Spleen (tissue), 11 donors: ENCODE measurements at regions not wholly inside any gene's neighbourhood (a gene's known extent, or its start where the extent isn't known, plus 50 kb on each side); places are given as distances from the start of the nearest gene placed in this dataset.
A peak's percentile ranks its signal among the peaks of the same experiment; 100 is the strongest.

ENCODE experiments used
- DNase-seq: peaks from one replicate; pipeline ENCODE4 v3.0.0-alpha.2; 2020
- H3K27ac ChIP-seq, 8 donors: fragments of 200-600 bp; sonication (generic) in 7 of 8; 1 replicate in 4 of 8; 2 replicates in 4 of 8; pipeline versions ENCODE4 v1.5.0 to v1.8.0; 2016 to 2021; ENCODE audit warnings: inconsistent platforms in 4 of 8, mild to moderate bottlenecking in 4 of 8, moderate library complexity in 1 of 8
- H3K27me3 ChIP-seq, 7 donors: fragments of 200-600 bp; sonication (generic) in 6 of 7; replicated peaks in 1 of 7; 1 replicate in 4 of 7; 2 replicates in 3 of 7; pipeline versions ENCODE4 v1.5.0 to v1.8.0; 2016 to 2021; ENCODE audit warnings: inconsistent platforms in 3 of 7, mild to moderate bottlenecking in 1 of 7
- H3K36me3 ChIP-seq, 6 donors: fragments of 200-600 bp; sonication (generic) in 5 of 6; 1 replicate in 4 of 6; 2 replicates in 2 of 6; pipeline versions ENCODE4 v1.5.0 to v1.8.0; 2016 to 2021; ENCODE audit warnings: inconsistent platforms in 2 of 6
- H3K4me1 ChIP-seq, 6 donors: fragments of 200-600 bp; sonication (generic) in 5 of 6; 1 replicate in 3 of 6; 2 replicates in 3 of 6; pipeline versions ENCODE4 v1.5.0 to v1.8.0; 2016 to 2021; ENCODE audit warnings: inconsistent platforms in 3 of 6
- H3K4me3 ChIP-seq, 8 donors: fragments of 200-600 bp; sonication (generic) in 7 of 8; 1 replicate in 4 of 8; 2 replicates in 4 of 8; pipeline versions ENCODE4 v1.5.0 to v1.8.0; 2016 to 2021; ENCODE audit warnings: inconsistent platforms in 4 of 8, mild to moderate bottlenecking in 4 of 8, moderate library complexity in 2 of 8
- H3K9me3 ChIP-seq, 8 donors: fragments of 200-600 bp; sonication (generic) in 7 of 8; 1 replicate in 4 of 8; 2 replicates in 4 of 8; pipeline versions ENCODE4 v1.5.0 to v1.8.0; 2016 to 2021; ENCODE audit warnings: inconsistent platforms in 4 of 8
- CTCF ChIP-seq, 11 experiments: fragments of 200-600 bp in 7 of 11; fragments of 450-650 bp in 4 of 11; sonication (generic) in 4 of 11; IDR thresholded peaks in 8 of 11; conservative IDR thresholded peaks in 3 of 11; 1 replicate in 7 of 11; 2 replicates in 4 of 11; pipeline versions ENCODE4 v1.4.0 to v1.8.0; 2016 to 2021; ENCODE audit warnings: antibody characterized with exemption in 11 of 11, inconsistent platforms in 4 of 11, mild to moderate bottlenecking in 1 of 11
- POLR2A ChIP-seq, 3 donors: fragments of 450-650 bp; IDR thresholded peaks; one replicate each; pipeline ENCODE4 v1.5.1; 2017; ENCODE audit warnings: antibody characterized with exemption in 3 of 3, mild to moderate bottlenecking in 1 of 3
- POLR2AphosphoS5 ChIP-seq, 3 donors: sonication (generic); formaldehyde crosslinking; IDR thresholded peaks; one replicate each; pipeline ENCODE4 v1.5.1; 2017; ENCODE audit warnings: antibody characterized with exemption in 3 of 3
- WGBS, 5 donors: extraction: QIAGEN DNeasy Blood & Tissue Kit in 3 of 5; methylation state at CpG; one replicate each; pipeline versions ENCODE4 v1.1.5 to v1.1.7; 2013 to 2018; 5-methylcytosine and 5-hydroxymethylcytosine counted together
- intact Hi-C: fragments of 100-400 bp; cut with DNase I; formaldehyde crosslinking; loops from one replicate; pipeline ENCODE4 v1.15.0; 2023; ENCODE audit warnings: low total_unique reads
- donor health status: healthy with polysubstance abuse.
- donor health status: DM: no; HTN: no; CAD: no; lungs with moderate emphysema.
- donor health status: DM: no; HTN: no; CAD: no.
- donor health status: Bipolar disorder and iron deficiency.
- donor health status: healthy.
- donor health status: DM: no; HTN: no; CAD: no.
- donor health status: DM: yes; HTN: yes; CAD: no.

GRCh38 chr1:13889495-13889894, 189.5 kb downstream of the PRDM2 start:
- no peak for DNase-seq
- 43 to 60% (median 53%) methylated on average over 3 of the region's 3 CpGs for WGBS, 5 donors
- TF ChIP-seq CTCF (IDR thresholded peaks at IDR 0.05 in 8 of 11, conservative IDR thresholded peaks at IDR 0.05 in 3 of 11) = no peak
- no peak for TF ChIP-seq POLR2AphosphoS5 (IDR thresholded peaks at IDR 0.05)
- no peak for TF ChIP-seq POLR2A (IDR thresholded peaks at IDR 0.05)
- Histone ChIP-seq H3K36me3 (no peaks in the 10 kb centered on the region), H3K4me3 (no peak overlapping the region), H3K27me3 (peaks cover 0 to 100% (median 68%) of the 10 kb centered on the region in 7 donors), H3K9me3 (peaks cover 0 to 21% (median 12%) of the 10 kb centered on the region in 8 donors), H3K4me1 (peaks cover 0 to 14% (median 5%) of the 10 kb centered on the region in 6 donors), H3K27ac (no peak overlapping the region)
- intact Hi-C loops = no loop called here

GRCh38 chr1:13890766-13891165, 190.8 kb downstream of the PRDM2 start:
- 86 to 96% (median 93%) methylated on average over 2 of the region's 2 CpGs for WGBS, 5 donors

GRCh38 chr1:13892198-13892597, 192.2 kb downstream of the PRDM2 start:
- Histone ChIP-seq H3K4me3 (peak overlapping the region in 1 of 8 donors; percentile 25), H3K36me3 (no peaks in the 10 kb centered on the region), H3K27me3 (peaks cover 0 to 100% (median 71%) of the 10 kb centered on the region in 7 donors), H3K27ac (no peak overlapping the region), H3K4me1 (peaks cover 0 to 14% (median 5%) of the 10 kb centered on the region in 6 donors), H3K9me3 (peaks cover 0 to 14% (median 5%) of the 10 kb centered on the region in 8 donors)
- WGBS, 5 donors = 11 to 20% (median 14%) methylated on average over 7 of the region's 7 CpGs
- intact Hi-C loops = no loop called here
- TF ChIP-seq CTCF (IDR thresholded peaks at IDR 0.05 in 8 of 11, conservative IDR thresholded peaks at IDR 0.05 in 3 of 11) (no peak), POLR2AphosphoS5 (IDR thresholded peaks at IDR 0.05) (no peak), POLR2A (IDR thresholded peaks at IDR 0.05) (no peak)
- no peak for DNase-seq

More at GRCh38 chr1:13890766-13891165, 190.8 kb downstream of the PRDM2 start:
- Histone ChIP-seq H3K27ac (no peak overlapping the region), H3K36me3 (no peaks in the 10 kb centered on the region), H3K4me1 (peaks cover 0 to 14% (median 5%) of the 10 kb centered on the region in 6 donors), H3K27me3 (peaks cover 0 to 100% (median 78%) of the 10 kb centered on the region in 7 donors), H3K9me3 (peaks cover 0 to 21% (median 12%) of the 10 kb centered on the region in 8 donors), H3K4me3 (no peak overlapping the region)
- TF ChIP-seq POLR2A (IDR thresholded peaks at IDR 0.05) = no peak
- no peak for TF ChIP-seq POLR2AphosphoS5 (IDR thresholded peaks at IDR 0.05)
- TF ChIP-seq CTCF (IDR thresholded peaks at IDR 0.05 in 8 of 11, conservative IDR thresholded peaks at IDR 0.05 in 3 of 11) = no peak
- DNase-seq = no peak
- intact Hi-C loops = no loop called here

- Histone ChIP-seq H3K4me1 (peaks cover 0 to 14% (median 5%) of the 10 kb centered on the region in 6 donors), H3K36me3 (no peaks in the 10 kb centered on the region), H3K4me3 (peak overlapping the region in 1 of 8 donors; percentile 25), H3K9me3 (peaks cover 0 to 12% (median 4%) of the 10 kb centered on the region in 8 donors), H3K27me3 (peaks cover 0 to 98% (median 71%) of the 10 kb centered on the region in 7 donors), H3K27ac (no peak overlapping the region)
- no peak for TF ChIP-seq CTCF (IDR thresholded peaks at IDR 0.05 in 8 of 11, conservative IDR thresholded peaks at IDR 0.05 in 3 of 11)
- TF ChIP-seq POLR2A (IDR thresholded peaks at IDR 0.05) = no peak
- TF ChIP-seq POLR2AphosphoS5 (IDR thresholded peaks at IDR 0.05) = no peak
- WGBS, 5 donors = 0 to 3% (median 2%) methylated on average over 4 to 57 of the region's 57 CpGs
- no peak for DNase-seq
- intact Hi-C loops = no loop called here
Measured at GRCh38 chr1:13892671-13893325, 192.8 kb downstream of the PRDM2 start.
